CD4-positive, alpha-beta T cell treated with Interleukin-21 for 1 hour (primary cell): ENCODE measurements at regions not wholly inside any gene's neighbourhood (a gene's known extent, or its start where the extent isn't known, plus 50 kb on each side); places are given as distances from the start of the nearest gene placed in this dataset.
"Not testable (repeated sequence)": the region's sequence is repeated elsewhere in the genome, so short reads cannot be mapped to it uniquely, and the experiment has no call there.

Source experiments
- DNase-seq: peaks from one replicate; pipeline ENCODE4 v3.0.0-alpha.2; 2020

DNA sequence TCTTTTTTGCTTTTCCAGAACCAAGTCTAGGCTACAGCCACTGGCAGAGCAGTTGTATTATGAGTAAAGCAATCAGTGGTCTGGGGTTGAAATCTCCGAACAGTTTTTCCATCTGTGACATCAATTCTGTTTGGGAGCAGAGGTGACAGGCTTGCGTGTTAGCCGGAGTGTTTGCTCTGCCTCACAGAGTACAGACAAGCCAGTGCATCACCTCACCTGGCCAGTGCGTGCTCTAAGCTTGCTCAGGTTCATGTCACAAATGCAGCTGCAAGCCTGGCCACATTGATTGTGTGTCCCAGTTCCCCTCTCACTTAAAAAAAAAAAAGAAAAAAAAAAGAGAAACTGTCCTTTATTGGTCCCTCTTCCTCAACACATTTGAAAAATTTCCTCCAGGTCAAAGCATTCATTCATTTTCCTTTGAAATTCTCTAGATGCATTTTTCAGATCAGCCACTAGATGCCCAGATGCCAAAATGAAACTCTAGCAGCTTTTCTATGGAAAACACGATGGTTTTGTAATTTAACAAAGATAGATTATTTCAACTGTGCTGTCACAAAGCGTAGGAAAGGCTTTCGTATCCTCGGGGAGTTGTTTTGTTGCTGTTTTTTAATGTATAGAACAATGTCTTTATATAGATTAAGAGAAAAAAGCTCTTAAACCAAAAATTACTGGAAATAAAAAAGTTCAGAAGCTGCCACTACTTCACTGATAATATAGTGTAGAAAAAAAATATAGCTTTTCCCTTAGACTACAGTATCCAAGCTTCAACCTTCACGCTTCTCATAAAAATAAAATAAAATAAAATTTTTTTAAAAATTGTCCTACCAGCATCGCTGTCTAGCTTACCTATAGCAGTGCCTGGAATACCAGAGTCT, 585.5 kb downstream of the TLE1 start:
- no peak for DNase-seq

DNA sequence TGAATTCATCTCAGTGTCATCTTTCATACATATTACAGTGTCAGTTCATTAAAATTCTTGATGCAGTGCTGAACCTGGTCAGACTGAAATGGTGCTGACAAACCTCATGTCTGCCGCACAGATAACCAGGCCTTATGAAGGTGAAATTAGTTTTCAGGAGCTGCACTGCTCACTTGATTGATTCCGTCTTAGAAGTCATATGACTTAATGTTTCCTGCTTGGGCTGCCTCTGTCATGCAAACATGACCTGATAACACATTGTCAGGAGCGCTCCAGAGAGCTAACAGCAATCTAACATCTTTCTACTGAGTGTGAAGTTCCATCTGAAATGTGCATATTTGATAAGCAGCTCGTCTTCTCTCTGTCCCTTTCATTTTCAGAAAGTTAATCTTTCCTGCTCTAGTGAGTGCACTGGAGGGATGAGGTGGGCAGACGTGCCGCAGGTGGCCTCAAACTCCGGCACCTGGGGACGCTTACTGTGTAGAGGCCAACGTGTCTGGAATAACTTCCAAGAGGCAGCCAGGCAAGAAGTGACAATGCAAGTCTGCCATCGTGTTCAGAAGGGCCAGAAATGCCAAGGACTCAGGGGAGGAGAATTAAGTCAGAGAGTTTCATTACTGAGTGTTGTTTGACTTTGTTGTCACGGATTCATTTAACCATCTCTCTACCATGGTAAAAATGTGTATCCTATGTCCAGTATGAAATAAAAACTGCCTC, 592.1 kb downstream of the TLE1 start:
- DNase-seq: no peak

DNA sequence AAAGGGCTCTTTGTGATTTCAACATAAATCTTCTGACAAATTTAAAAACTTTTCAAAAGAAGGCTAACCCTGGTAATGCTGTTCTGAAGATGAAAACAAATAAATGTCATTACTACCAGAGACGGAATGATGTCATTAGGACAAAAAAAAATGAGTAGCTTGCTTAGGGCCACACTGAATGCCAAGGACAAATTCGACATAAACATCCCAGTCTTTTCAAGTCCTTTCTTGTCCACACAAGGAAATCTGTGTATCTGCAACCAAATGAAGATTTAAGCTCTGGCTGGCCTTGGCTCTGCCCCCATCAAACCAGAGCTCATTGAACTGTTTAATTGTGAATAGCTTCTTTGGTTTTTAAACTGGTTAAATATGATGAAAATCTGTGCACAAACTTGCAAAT, 592.7 kb downstream of the TLE1 start:
- DNase-seq: no peak

GRCh38 chr9:81092057-81092456, 597.3 kb downstream of the TLE1 start:
- DNase-seq: no peak

DNA sequence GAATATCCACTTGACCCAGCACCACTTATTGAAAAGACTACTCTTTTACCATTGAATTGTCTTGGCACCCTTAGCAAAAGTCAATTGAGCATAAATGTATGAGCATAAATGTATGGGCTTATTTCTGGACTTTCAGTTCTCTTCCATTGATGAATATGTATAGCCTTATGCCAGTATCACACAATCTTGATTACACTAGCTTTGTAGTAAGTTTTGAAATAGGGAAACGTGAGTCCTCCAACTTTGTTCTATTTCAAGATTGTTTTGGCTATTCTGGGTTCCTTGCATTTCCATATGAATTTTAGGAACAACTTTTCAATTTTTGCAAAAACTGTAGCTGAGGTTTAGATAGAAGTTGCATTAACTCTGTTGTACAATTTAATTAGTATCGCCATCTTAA, 601.0 kb downstream of the TLE1 start:
- DNase-seq: no peak

GRCh38 chr9:81086416-81086815, 602.9 kb downstream of the TLE1 start:
- no peak for DNase-seq

DNA sequence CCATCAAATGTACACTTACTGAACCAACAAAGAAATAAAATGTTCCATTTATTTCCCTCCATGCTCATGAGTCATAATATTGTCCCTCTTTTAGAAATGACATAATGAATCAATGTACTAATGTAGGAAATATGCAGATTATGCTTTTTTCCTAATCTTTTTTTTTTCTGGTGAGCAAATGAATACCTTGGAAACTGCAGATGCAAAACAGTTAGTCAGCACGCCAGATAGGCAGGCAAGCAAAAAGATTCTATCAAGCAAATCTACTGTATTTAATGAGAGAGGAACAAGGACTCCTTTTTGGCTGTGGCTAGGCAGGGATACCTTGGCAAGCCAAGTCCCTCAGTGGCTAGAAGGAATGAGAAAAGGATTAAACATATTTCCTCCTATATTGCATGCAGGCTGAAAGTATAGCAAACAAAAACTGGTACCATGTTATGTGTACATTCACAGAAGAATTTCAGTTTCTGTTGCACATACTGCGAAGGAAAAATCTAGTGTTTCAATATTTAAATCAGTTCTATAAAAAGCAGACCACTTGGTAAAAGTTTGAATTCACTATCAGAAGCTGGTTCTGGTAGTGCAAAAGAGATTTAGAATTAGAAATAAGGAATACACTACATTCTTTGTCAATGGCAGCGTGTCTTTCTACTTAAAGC, 605.4 kb downstream of the TLE1 start:
- DNase-seq: no peak

GRCh38 chr9:81083067-81083466, 606.3 kb downstream of the TLE1 start:
- DNase-seq: no peak

DNA sequence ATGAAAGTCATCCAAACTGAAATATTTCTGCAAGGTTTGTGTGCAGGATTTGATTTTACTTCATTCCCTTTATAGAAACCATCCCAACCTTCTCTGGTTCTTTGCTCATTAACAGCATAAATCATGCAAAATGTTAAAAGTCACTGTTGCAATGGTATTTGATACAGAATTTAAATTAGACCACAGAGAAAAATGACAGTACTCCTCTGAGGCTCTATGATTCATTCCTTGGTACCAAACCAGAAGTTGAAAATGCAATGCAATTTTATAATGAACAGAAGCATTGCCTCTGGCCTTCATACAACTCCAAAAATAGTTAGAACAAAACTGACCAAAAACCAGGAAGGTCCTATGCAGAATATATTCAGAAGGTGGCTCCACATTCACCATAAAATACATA, 607.1 kb downstream of the TLE1 start:
- no peak for DNase-seq

GRCh38 chr9:81080900-81081299, 608.4 kb downstream of the TLE1 start:
- no peak for DNase-seq

- DNase-seq: no peak
Measured at GRCh38 chr9:81080185-81080584, 609.2 kb downstream of the TLE1 start.

DNA sequence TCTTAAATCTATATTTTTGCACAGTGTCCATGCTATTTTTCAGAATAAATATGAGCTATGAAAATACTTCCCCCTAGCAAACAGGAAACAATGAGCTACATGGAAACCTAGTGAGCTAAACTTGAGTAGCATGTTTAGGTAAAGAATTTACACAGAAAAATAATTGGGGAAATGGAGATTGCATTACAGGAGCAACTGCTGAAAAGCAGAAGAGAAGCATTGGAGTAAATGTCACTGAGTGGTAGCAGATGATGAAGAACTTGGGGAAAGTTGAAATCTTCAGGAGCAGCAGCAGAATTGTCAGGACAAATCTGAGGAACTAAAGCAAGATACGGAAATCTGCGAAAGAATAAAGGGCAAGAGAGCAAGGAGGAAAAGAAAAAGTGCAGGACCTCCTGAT, 610.3 kb downstream of the TLE1 start:
- no peak for DNase-seq

DNA sequence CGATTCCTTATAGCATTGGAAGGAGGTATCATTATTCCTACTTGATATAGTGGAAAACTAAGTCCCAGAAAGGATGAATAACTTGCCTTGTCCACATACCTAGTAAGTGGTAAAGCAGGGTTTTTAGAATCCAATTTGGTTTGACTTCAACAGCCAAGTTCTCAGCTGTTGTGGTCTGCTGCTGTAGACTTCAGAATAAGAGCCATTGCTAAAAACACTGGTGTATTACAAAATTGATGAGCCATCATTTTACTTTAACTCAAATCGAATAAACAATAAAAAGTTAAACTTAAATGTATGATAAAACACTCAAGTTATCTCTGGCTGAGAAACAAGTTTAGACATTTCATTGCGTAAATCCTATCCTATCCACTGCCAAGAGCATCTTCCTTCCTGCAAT, 610.8 kb downstream of the TLE1 start:
- no peak for DNase-seq

GRCh38 chr9:81077572-81077971, 611.8 kb downstream of the TLE1 start:
- DNase-seq: no peak

- DNase-seq: no peak
Measured at GRCh38 chr9:81076131-81076530, 613.2 kb downstream of the TLE1 start.

DNA sequence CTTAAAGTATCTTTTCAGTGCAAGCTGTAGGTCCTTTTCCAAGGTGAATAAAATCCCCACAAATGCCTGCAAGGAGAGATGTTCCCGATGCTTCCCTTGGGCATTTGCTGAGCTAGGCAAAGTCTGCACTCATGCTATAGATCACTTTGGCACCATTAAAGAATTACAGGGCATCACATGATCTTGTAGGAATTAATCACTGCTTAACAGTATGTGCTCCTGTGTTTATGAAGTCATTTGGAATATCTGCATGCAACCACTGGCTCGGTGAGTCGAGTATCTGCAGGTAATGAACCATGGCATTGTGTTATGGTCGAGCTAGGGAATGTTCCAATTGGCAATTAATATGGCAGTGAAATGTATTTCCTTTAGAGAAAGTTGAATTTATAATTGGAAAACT, 615.1 kb downstream of the TLE1 start:
- no peak for DNase-seq

DNA sequence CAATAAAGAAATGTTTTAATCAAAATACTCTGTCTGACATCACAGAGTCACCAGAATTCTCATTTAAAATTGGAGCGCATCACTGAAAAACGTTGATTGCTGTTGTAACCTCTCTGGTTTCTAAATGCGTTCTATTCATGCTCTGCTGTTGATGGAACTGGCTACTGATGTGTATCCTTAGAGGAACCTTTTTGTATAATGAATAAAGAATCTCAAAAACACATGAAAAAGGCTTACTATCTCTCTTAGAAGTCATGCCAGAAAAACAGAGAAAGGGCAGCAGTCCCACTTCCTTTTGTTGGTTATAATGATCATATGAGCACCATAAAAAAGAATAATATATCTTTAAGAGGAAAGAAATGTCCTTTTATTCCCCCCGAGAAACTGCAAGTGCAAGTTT, 615.5 kb downstream of the TLE1 start:
- DNase-seq: no peak

GRCh38 chr9:81072758-81073157, 616.6 kb downstream of the TLE1 start:
- DNase-seq: no peak

DNA sequence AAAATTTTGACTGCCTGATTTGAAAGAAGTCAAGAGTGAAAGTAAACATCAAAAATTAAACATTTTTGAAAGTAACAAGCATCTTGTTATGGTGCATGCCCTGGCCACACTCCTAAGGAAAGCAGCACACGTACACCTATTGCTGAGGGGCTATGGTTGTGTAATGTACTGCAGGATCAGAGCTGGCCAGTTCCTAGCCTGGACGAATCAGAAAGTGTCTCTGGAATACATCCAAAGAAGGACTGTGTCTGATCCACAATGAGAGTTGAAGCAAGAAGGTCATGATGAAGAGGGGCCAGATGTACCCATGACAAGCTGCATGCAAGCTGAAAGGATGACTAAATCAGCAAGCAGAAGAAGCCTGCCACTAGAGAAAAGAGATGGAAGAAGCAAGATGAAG, 618.2 kb downstream of the TLE1 start:
- no peak for DNase-seq

DNA sequence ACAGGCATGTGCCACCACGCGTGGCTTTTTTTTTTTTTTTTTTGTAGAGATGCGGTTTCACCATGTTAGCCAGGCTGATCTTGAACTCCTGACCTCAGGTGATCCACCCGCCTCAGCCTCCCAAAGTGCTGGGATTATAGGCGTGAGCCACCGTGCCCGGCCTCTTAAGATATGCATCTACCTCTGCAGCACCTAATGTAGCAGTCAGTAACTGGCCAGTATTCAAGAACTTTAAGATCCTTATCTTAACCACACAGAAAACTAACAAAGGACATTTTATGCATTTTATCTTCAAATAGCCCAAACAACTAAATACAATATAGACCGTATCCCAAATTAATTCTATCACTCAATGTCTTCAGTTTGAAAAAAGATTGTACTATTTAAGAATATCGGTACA, 618.7 kb downstream of the TLE1 start:
- DNase-seq: no peak

GRCh38 chr9:81069923-81070322, 619.4 kb downstream of the TLE1 start:
- no peak for DNase-seq

DNA sequence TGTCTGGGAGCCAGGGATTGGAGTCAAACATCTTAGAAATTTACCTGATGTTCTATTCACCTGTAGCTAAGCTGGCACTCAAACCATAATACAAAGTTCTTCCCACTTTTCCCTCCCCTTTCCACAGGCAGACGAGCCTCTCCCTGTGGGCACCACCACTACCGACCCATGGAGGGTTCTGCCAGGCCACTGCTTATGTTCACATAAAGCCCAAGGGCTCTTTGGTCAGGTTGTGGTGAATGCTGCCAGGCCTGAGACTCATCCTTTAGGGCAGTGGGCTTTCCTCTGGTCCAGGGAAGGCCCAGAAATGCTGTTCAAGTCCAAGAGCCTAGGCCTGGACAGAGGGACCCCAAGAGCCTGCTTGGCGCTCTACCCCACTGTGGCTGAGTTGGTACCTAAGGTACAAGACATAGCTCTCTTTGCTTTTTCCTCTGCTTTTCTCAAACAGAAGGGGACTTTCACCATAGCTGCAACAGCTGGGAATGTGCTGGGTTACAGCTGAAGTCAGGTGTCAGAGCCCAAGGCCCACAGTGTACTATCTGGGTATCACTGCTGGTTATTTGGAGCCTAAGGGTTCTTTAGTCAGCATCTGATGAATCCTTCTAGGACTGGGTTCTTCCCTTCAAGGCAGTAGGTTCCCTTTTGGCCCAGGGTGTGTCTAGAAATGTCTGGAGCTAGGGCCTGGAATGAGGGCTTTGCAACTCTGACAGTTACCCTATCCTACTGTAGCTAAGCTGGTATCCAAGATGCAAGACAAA, 620.1 kb downstream of the TLE1 start:
- DNase-seq: no peak

- not testable (repeated sequence) for DNase-seq
Measured at GRCh38 chr9:81062995-81063394, 626.4 kb downstream of the TLE1 start.
